Suppressor macrophage treated with lipopolysaccharide for 4 hours (primary cell): ENCODE measurements at regions not wholly inside any gene's neighbourhood (a gene's known extent, or its start where the extent isn't known, plus 50 kb on each side); places are given as distances from the start of the nearest gene placed in this dataset.

ENCODE experiments used
- DNase-seq: peaks from one replicate; pipeline ENCODE4 v3.0.0-alpha.2; 2020

DNA sequence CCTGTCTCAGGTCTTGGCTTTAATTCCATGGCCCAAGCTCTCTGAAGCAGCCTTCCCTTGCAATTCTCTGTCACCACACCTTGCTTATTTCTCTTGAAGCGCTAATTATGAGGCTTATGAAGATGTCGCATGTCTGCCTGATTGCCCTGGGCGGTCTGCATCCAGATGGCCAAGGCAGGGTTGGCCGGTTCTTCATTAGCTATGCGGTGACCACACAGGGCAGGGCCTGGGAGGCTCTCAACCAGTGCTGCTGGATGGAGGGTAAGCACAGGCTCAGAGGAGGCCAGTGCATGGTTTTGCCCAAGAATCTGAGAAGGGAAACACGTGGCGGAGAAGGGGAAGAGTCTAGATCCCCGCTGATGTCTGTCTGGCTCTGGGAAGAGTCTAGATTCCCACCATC is 528.7 kb downstream of the CDH26 start:
- DNase-seq = no peak

DNA sequence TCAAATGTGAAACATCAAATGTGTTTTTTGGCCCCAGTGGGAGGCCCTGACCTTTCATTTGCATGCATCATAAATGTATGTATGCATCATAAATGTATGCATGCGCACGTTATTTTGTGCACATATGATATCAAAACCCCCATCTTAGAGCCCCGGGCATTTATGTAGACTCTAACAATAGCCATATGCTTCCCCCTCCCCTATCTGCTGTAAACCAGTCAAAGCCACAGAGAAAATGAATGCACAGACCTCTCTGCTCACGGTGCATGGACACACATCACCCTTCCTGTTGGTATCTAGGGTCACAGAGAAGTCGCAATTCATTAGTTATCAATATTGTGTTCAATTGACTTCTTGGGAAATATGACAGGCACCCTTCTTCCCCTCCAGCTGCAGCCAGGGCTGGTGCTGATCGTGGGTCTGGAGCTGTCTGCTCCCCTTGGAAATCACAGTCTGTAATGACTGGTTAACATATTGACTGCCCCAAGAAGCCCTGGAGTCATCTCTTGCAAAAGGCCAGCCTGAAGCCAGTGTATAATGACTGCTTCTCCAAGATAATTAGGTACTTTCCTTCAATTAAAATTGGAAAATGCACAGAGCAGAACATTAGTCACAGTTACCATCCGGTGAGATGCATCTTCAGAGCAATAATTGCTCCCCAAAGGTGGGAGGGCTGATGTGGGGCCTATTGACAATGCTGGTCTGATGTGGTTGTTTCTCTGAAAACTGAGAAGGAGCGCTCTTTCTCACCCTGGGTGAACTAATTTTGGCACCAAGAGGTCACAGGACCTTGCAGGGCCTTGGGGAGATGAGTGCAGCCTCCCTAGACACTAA is 532.2 kb downstream of the CDH26 start:
- DNase-seq = no peak

DNA sequence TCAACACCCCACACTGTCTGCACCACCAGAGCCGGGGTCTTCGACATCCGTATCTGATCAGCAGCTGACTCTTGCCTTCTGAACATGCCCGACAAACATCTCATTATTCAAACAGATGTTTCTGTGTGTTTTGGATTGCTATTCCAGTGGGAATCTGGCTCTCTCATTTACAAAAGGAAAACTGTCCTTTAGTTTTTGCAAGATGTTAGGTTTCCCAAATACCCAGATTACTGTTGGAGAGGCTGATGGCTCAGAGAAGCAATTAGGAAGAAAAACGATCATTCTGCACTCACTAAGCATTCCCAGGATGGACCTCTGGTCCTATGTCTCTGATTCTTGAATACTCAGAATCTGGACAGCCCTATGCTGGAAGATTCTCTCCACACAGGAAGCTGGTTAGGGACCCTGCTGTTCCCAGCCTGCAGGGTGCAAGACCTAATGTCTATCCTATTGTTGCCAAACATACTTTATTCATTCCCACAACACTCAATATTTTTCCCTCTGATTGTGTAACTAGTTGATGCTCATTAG is 532.9 kb downstream of the CDH26 start:
- DNase-seq = no peak

DNA sequence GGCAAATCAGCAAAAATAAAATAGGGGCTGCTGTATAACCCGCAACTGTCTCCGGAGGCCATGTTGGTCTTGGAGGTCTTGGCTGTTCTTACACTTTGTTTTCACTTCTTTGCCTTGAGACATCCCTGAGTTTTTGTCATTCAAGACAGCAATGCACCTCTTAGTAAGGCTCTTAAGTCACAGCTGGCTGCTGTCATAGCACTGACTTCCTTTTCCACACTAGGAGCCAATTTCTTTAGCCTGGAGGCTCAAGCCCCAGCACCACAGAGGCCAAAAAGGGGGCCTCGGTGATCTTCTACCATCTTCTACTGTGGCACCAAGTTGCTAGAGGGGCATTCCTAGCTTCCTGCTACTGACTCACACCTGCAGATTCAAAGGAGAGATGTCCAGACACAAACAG is 536.3 kb downstream of the CDH26 start:
- no peak for DNase-seq

DNA sequence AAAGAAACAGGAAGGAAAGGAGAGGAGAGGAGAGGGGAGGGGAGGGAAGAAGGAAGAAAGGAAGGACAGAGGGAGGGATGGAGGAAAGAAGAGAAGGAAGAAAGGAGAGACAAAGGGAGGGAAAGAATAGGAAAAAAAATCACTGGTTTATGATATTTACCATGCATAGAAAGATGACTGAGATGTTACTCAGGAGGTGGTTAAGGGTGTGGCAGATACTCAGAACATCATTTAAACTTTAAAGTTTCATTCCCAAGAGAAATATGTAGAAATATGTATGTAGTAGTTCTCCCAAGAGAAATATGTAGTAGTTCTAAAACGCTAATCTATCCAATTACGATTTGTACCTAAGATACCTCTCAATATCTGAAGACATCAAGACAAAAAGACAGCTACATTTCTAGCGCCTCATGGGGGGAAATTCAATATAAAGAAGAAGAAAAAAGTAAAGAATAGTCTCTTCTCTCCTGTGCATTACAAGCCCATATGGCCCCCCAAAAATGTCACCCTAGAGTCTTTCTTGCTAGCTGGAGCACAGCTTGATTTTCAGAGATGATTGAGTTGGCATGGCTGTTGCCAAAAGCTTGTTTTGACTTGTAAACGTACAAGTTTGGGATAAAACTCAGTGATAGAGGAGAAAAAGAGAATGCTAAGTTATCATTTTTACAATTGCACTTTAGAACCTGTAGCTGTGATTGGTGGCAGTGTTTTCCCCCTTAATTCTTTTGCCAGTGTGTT is 539.2 kb downstream of the CDH26 start:
- DNase-seq = no peak

DNA sequence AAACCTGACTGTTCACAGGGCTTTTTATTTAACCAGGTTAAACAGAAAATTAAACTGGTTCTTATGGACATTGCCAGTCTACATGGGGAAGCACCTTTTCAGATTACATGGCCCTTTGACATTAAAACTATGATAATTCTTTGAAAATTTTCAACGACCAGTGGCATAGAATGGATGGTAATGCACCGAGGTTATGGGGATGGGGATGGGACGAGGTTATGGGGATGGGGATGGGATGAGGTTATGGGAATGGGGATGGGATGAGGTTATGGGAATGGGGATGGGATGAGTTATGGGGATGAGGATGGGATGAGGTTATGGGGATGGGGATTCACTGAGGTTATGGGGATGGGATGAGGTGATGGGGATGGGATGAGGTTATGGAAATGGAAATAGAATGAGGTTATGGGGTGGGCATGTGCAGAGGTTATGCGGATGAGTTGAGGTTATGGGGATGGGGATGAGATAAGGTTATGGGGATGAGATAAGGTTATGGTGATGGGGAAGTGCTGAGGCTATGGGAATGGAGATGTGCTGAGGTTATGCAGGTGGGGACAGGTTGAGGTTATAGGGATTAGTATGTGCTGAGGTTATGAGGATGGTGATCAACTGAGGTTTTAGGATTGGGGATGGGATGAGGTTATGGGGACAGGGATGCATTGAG is 541.9 kb downstream of the CDH26 start:
- DNase-seq = no peak

DNA sequence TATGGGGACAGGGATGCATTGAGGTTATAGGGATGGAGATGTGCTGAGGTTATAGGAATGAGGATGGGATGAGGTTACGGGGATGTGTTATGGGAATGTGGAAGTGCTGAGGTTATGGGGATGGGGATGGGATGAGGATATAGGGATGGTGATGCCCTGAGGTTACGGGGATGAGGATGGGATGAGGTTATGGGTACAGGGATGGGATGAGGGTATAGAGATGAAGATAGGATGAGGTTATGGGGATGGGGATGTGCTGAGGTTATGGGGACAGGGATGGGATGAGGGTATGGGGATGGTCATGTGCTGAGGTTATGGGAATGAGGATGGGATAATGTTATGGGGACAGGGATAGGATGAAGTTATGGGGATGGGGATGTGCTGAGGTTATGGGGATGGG is 542.8 kb downstream of the CDH26 start:
- DNase-seq = no peak

DNA sequence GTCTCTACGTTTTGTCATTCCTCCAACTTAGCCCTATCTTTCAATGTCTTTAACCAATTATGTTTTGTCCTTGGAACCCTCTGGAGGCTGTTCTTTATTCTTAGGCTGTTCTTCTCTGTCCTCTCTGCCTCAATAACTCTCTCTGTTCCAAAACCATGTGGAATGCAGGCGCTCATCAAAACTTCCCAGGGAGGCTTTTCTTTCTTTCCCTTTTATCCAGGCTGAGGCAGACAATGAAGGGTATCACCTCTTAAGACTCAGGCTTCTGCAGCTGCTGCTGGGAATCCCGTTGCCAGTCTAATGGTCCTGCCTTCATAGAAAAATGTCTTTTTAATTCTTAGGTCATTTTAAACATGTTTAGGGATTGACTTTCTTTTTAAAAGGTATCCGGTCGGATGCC is 544.7 kb downstream of the CDH26 start:
- no peak for DNase-seq

DNA sequence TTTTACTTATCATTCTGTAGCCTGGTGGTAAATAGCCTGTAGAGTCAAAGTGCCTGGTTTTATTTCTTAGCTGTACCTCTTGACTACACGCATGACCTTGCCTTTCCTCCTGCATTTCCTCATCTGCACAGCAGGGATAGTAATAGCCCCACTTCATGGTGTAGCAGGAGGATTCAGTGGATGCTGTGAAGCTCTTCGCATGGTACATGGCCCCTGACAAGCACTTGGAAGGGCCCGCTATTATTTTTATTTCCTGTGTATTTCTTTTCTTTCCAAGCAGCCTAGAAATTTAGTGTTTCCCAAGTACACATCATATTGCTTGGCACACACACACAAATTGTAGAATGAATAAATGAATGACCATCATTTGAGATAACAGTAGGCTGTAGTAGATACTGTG is 547.2 kb downstream of the CDH26 start:
- DNase-seq = no peak

DNA sequence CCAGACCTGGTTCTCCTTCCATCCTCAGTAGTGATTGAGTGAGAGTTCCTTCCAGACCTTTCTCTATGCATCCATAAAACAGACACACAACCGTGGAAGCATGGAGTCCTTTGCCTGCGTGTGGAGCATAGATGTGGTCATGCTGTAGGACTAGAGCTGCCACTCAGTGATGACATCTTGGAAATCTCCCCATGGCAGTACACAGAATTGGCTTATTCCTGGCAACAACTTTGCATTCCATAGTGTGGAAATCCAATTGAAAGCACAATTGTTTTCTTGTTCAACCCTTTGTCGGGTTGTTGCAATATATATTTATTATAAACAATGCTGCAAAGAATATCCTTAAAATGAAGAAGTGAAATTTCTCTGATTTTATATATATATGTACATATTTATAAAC is 547.8 kb downstream of the CDH26 start:
- DNase-seq = no peak

DNA sequence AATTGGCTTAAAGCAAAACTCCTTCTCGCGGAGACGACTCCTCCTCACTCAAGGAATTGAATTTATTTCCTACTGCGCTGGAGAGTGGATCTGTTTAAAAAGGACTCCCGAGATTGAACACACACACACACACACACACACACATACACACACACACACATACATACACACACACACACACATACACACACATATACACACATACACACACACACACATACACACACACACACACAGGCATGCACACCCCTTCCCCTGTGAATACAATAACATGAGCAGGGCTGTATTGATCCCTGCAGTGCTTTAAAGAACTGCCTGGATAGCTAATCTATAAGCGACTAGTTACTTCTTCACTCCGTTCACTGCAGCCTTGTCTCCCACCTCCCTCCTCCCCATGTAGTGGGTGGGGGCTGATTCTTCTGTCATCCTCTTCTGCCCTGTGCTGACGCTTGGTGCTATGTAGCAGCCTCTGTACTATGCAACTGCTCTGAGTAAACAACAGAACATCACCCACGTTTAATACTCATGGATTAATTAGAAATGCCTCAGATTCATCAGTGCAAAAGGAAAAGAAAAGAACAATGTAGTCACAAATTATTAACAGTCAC is 549.0 kb downstream of the CDH26 start:
- DNase-seq = no peak

DNA sequence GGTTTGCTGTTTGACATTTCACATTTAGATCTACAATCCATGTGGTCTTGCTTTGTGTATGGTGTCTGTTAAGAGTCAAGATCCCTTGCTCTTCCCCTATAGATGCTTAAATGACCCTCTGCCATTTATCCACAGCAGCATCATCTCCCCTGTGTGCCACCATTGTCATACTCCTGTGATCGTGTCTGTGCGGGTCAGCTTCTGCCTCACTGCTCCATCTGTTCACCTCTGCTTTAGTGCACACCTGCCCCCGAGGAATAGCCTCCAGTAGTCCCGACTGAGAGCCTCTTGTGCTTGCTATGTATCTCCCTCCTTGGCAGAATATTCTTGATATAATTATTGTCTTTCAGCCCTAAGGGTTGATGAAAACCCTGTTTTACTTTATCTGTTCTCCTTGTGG is 551.2 kb downstream of the CDH26 start:
- no peak for DNase-seq

DNA sequence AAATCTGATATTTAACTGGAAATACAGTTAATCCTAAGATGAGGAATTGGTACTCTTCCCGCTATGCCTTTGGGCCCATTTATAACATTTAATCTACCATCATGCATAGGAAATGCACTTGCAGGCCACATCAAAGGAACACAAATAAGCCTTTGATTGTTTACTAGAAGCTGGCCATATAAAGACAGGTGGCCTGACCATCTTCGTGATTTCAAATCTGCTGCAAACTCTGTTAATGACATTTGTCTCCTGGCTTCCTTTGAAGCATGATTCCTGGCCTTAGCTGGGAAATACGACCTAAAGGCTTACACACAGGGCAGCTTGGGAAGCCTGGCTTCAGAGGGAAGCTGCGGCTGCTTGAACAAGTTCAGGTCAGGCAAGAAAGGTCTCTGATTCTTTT is 552.1 kb downstream of the CDH26 start:
- no peak for DNase-seq

DNA sequence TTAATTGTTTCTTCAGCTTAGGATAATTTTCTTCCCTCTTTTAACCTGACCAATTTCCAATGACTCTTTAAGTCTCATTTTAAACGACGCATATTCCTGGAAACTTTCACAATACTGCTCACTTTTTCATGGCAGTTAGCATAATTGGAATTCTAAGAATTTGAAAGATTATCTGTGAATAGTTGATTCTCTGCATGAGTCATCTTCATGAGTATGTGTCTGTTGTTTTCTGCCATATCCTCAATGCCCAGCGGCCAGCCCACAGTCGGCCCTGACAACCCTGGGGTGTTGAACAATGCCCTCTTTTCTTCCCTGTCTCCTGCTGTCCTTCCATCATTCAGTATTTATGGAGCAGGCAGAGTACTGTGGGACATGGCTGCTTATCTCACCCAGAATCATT is 554.2 kb downstream of the CDH26 start:
- no peak for DNase-seq

DNA sequence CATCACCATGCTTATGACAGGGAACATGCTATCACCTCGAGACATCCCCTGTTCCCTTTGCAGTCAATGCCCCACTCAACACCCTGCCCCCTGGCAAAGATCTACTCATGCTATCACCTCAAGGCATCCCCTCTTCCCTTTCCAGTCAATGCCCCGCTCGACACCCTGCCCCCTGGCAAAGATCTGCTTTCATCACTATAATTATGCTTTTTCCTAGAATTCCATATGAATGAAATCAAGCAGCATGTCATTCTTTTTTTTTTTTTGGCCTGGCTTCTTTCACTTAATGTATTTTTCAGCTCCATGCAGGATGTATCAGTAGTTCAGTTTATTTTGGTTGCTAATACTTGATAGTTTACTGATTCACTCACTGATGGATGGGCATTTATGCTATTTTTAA is 554.9 kb downstream of the CDH26 start:
- no peak for DNase-seq

DNA sequence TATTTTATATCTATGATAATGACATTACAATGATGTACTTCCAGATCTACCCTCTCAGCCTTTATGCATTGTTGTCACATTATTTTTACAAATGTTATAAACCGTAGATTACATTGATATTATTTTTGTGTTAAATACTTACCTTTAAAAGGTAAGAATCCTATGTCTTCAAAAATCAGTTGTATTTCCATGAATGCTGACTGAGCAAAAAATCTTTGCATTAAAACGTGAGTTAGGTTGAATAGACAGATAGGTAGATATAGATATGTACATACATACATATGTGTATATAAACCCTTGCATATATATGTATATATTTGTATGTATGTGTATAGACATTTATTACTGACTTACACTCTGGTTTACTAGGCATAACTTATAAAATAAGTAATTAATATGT is 558.2 kb downstream of the CDH26 start:
- DNase-seq = no peak

DNA sequence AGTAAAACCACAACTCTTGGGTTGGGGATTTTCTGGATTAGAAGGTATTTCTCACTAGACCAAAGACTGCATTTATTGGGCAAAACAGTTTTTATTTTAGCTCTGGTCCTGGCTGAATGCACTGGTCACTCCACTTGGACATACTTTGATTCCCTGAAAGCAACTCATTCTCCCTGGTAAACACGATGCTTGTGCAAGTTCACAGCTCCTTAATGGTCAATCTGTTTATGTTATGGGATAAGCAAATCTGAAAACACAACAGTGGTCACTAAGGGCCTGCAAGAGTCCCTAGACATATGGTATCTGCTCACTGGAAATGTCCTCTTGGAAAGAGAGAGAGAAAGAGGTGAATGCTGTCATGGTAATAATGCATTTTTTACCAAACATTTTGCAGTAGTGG is 559.8 kb downstream of the CDH26 start:
- DNase-seq = no peak

DNA sequence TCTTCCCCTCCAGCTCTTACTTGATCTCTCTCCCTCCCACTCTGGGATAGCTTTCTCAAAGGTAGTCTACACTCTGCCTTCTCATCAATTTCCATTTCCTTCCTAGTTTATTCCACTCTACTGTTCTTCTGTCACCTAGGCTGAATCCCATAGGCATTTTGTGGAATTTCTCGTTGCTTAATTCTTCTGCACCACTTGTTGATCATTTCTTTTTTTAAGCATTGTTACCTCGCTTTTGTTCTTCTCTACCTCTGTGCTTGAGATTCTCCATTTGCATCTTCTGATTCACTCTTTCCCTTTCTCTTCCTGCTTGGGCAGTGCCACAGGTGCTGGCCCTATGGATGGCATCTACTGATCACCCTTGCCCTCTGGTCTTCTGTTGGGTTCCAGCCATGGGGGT is 567.2 kb downstream of the CDH26 start:
- DNase-seq = no peak

DNA sequence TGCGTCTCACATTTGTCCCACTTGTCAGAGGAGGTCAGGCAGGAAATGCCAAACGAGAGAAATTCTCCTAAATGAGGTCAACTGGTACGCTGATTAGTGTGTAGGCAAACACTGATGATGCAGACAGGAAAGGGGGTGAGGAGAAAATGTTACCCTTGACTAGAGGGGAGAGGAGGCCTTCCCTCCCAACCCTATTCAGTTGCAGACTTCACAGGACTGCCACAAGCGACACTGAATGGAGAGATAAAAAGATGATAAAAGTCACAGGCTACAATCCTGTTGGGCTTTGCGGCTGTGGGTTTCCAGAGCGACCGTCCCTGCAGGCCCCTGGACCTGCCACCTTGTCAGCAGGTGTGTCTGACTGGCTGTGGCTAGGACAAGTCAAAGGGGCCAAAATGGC is 569.4 kb downstream of the CDH26 start:
- DNase-seq = no peak

DNA sequence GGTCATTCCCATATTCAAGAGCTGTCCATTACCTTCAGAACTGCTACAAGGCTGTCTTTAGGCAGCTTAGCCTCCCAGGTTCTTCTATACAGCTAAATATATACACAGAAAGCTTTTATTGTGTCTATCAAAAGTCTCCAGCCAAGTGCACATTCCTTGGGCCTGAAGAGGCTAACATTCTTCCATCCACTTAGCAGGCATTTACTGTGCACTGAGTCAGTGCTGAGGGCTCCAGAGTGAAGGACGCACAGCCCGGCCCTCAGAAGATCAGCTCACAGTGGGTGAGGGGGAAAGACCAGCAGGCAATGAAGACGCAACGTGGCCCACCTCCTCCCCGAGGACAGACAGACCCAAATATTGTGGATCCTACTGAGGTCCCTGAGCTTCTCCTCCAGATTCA is 569.9 kb downstream of the CDH26 start:
- no peak for DNase-seq

DNA sequence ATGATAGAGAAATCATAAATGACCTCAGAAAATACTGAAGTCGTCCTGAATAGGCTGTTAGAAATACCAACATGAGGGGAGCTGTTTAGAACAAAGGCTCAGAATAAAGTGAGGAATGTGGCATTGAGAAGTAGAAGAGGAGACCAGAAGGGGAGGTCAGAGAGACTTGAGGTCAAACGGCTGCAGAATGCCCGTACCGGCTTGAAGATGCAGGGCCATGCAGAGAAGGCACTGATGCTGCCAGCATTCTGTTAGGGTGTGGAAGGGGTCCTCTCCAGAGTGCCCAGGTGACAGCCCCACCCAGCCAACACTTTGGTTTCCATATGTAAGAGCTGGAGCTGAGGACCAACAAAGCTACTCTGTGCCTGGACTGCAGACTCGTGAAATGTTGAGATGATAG is 570.9 kb downstream of the CDH26 start:
- DNase-seq = no peak

DNA sequence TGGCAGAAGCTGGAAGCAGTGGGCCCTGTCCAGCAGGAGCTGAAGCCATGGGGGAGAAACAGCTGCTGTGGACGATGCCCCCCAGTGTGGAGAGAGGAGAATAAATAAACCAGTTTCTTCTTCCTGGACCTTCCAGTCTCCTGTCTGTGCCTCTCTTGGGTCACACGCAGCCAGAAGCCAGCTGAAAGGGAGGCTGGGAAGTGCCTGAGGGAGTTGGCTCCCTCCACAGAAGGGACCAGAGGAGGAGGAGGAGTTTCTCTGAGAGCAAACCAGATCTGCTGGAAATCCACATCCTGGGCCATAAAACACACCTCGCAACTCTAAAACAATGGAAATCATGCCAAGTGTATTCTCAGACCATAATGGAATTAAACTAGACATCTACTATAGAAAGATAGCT is 577.0 kb downstream of the CDH26 start:
- DNase-seq = no peak

DNA sequence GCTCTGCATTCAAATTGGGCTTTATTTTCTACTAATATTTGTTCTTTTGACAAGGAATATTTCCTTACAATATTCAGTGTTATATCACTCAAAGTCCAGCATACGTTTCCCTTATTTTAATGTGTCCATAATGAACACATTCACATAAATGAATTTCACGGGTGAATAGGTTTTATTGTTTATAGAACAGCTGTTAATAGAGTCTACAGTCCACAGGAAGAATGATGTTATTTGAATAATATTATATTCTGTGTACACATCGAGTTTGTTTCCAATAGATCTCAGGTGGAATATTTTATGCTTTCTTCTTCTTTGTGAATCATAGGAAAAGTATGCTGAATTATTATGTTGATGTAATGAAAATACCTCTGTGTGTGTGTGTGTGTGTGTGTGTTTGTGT is 582.4 kb downstream of the CDH26 start:
- no peak for DNase-seq
